ENCODE measurements at regions not wholly inside any gene's neighbourhood (a gene's known extent, or its start where the extent isn't known, plus 50 kb on each side); places are given as distances from the start of the nearest gene placed in this dataset.

GRCh38 chr21:15373941-15374340 is 309.1 kb upstream of the NRIP1 start:
- TF ChIP-seq CTCF (IDR thresholded peaks at IDR 0.05) (no peak), POLR2AphosphoS5 (IDR thresholded peaks at IDR 0.05; ENCODE audit: low read depth, low read length) (no peak), REST (IDR thresholded peaks at IDR 0.05; ENCODE audit: insufficient read depth in 1 of 2, low read depth in 2 of 2, low read length in 1 of 2) (no peak), SIN3A (IDR thresholded peaks at IDR 0.05; ENCODE audit: borderline replicate concordance, insufficient read depth, low read depth, low read length) (no peak), TCF7L2 (IDR thresholded peaks at IDR 0.05; ENCODE audit: low read depth, low read length) (no peak)

Measured in Panc1 (cell line).